Adrenal gland (tissue), 5 donors: ENCODE measurements at regions not wholly inside any gene's neighbourhood (a gene's known extent, or its start where the extent isn't known, plus 50 kb on each side); places are given as distances from the start of the nearest gene placed in this dataset.

ENCODE experiments used
- POLR2A ChIP-seq, 2 donors: fragments of 450-650 bp; IDR thresholded peaks; one replicate each; pipeline ENCODE4 v1.6.1; 2017; ENCODE audit warnings: antibody characterized with exemption in 2 of 2, mild to moderate bottlenecking in 2 of 2, moderate library complexity in 1 of 2
- TF ChIP-seq, protein P1 (sequence below), 6 experiments: fragments of 450-650 bp in 4 of 6; fragments of 200-600 bp in 2 of 6; sonication (generic) in 1 of 6; IDR thresholded peaks; 1 replicate in 5 of 6; 2 replicates in 1 of 6; pipeline versions ENCODE4 v1.5.1 to v1.8.0; 2016 to 2021; ENCODE audit warnings: antibody characterized with exemption in 6 of 6, mild to moderate bottlenecking in 2 of 6, moderate library complexity in 1 of 6
- donor health status: DM: no; HTN: no; CAD: no.

GRCh38 chr1:101605878-101606277 is 369.1 kb downstream of the S1PR1 start:
- no peak for TF ChIP-seq POLR2A (IDR thresholded peaks at IDR 0.05)
- TF ChIP-seq, protein P1, sequence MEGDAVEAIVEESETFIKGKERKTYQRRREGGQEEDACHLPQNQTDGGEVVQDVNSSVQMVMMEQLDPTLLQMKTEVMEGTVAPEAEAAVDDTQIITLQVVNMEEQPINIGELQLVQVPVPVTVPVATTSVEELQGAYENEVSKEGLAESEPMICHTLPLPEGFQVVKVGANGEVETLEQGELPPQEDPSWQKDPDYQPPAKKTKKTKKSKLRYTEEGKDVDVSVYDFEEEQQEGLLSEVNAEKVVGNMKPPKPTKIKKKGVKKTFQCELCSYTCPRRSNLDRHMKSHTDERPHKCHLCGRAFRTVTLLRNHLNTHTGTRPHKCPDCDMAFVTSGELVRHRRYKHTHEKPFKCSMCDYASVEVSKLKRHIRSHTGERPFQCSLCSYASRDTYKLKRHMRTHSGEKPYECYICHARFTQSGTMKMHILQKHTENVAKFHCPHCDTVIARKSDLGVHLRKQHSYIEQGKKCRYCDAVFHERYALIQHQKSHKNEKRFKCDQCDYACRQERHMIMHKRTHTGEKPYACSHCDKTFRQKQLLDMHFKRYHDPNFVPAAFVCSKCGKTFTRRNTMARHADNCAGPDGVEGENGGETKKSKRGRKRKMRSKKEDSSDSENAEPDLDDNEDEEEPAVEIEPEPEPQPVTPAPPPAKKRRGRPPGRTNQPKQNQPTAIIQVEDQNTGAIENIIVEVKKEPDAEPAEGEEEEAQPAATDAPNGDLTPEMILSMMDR (IDR thresholded peaks at IDR 0.05), result no peak
